ENCODE measurements at regions not wholly inside any gene's neighbourhood (a gene's known extent, or its start where the extent isn't known, plus 50 kb on each side); places are given as distances from the start of the nearest gene placed in this dataset.

- no peak for DNase-seq
These were observed 102.3 kb upstream of the LMO4 start for GRCh38 chr1:87226341-87226760.

GRCh38 chr1:87227651-87228050 is 101.0 kb upstream of the LMO4 start:
- DNase-seq: no peak

GRCh38 chr1:87230501-87230900 is 98.2 kb upstream of the LMO4 start:
- no peak for DNase-seq

- DNase-seq: peak; percentile 15
These were observed 96.8 kb upstream of the LMO4 start for GRCh38 chr1:87231703-87232367.

- DNase-seq: no peak
These were observed 92.1 kb upstream of the LMO4 start for GRCh38 chr1:87236585-87236984.

GRCh38 chr1:87239997-87240605 is 88.6 kb upstream of the LMO4 start:
- DNase-seq: no peak

GRCh38 chr1:87240661-87241285 is 87.9 kb upstream of the LMO4 start:
- no peak for DNase-seq

- no peak for DNase-seq
These were observed 86.1 kb upstream of the LMO4 start for GRCh38 chr1:87242445-87243185.

GRCh38 chr1:87243573-87243972 is 85.1 kb upstream of the LMO4 start:
- no peak for DNase-seq

GRCh38 chr1:87246436-87246835 is 82.2 kb upstream of the LMO4 start:
- no peak for DNase-seq

GRCh38 chr1:87249803-87250202 is 78.9 kb upstream of the LMO4 start:
- DNase-seq: no peak

- no peak for DNase-seq
These were observed 78.3 kb upstream of the LMO4 start for GRCh38 chr1:87250336-87250735.

GRCh38 chr1:87252406-87252805 is 76.3 kb upstream of the LMO4 start:
- DNase-seq: no peak

GRCh38 chr1:87262688-87263087 is 66.0 kb upstream of the LMO4 start:
- DNase-seq: no peak

- no peak for DNase-seq
These were observed 65.4 kb upstream of the LMO4 start for GRCh38 chr1:87263281-87263680.

- DNase-seq: no peak
These were observed 64.9 kb upstream of the LMO4 start for GRCh38 chr1:87263785-87264184.

- DNase-seq: no peak
These were observed 63.7 kb upstream of the LMO4 start for GRCh38 chr1:87264976-87265375.

GRCh38 chr1:87265786-87266185 is 62.9 kb upstream of the LMO4 start:
- no peak for DNase-seq

- no peak for DNase-seq
These were observed 60.6 kb upstream of the LMO4 start for GRCh38 chr1:87268111-87268510.

GRCh38 chr1:87269921-87270320 is 58.8 kb upstream of the LMO4 start:
- DNase-seq: no peak

- DNase-seq: no peak
These were observed 55.4 kb upstream of the LMO4 start for GRCh38 chr1:87273291-87273690.

GRCh38 chr1:87274851-87275250 is 53.8 kb upstream of the LMO4 start:
- no peak for DNase-seq

- DNase-seq: peak; percentile 17
These were observed 49.7 kb upstream of the LMO4 start for GRCh38 chr1:87278825-87279535.

All from hematopoietic multipotent progenitor cell treated with erythropoietin and hydrocortisone succinate and interleukin-3 and kit ligand, for 6 days (in vitro differentiated cells).